ENCODE measurements at regions not wholly inside any gene's neighbourhood (a gene's known extent, or its start where the extent isn't known, plus 50 kb on each side); places are given as distances from the start of the nearest gene placed in this dataset.

GRCh38 chr2:185128996-185129395 is 530.7 kb downstream of the ZNF804A start:
- Histone ChIP-seq H3K36me3 (ENCODE audit: control insufficient read depth, insufficient read depth, low read length) (no peaks in the 10 kb centered on the region), H2BK5ac (ENCODE audit: low read depth, low read length, poor library complexity, severe bottlenecking) (no peak overlapping the region), H3K79me1 (ENCODE audit: low read depth in 1 of 2, low read length in 2 of 2) (no peaks in the 10 kb centered on the region), H3K4me1 (ENCODE audit: control insufficient read depth, insufficient read depth, low read length) (no peaks in the 10 kb centered on the region), H3K14ac (replicated peaks; ENCODE audit: low read depth, low read length) (no peak overlapping the region), H4K5ac (ENCODE audit: low read depth, low read length) (no peak overlapping the region), H4K20me1 (ENCODE audit: insufficient read depth, low read length) (no peaks in the 10 kb centered on the region), H3K9me1 (ENCODE audit: insufficient read depth, low read length) (no peaks in the 10 kb centered on the region), H2AK5ac (ENCODE audit: low read depth, low read length) (no peak overlapping the region), H2BK120ac (ENCODE audit: low read depth, low read length) (no peak overlapping the region), H3K56ac (ENCODE audit: extremely low read depth, insufficient read depth, low read length) (no peak overlapping the region), H4K8ac (ENCODE audit: low read depth in 2 of 2, low read length in 2 of 2) (no peak overlapping the region), H3K27ac (ENCODE audit: insufficient read depth, low read length) (no peak overlapping the region), H3K4me3 (ENCODE audit: insufficient read depth, low read depth, low read length) (no peak overlapping the region), H3K27me3 (ENCODE audit: control insufficient read depth, insufficient read depth, low read length) (no peaks in the 10 kb centered on the region), H3K23ac (ENCODE audit: low read depth, low read length) (no peak overlapping the region), H2BK15ac (ENCODE audit: low read depth, low read length) (no peak overlapping the region), H4K91ac (ENCODE audit: insufficient read depth, low read depth, low read length) (no peak overlapping the region), H3K9me3 (ENCODE audit: control insufficient read depth, insufficient read depth, low read length) (peaks cover 5% of the 10 kb centered on the region; the same call in 1 of the 2 replicates), H3K4me2 (ENCODE audit: low read depth, low read length) (no peak overlapping the region), H2AFZ (replicated peaks; ENCODE audit: low read length, poor library complexity) (no peak overlapping the region), H2AK9ac (replicated peaks; ENCODE audit: low read depth, low read length, poor library complexity) (no peak overlapping the region), H2BK20ac (ENCODE audit: low read depth, low read length) (no peak overlapping the region), H3K9ac (ENCODE audit: low read depth, low read length) (no peak overlapping the region), H3K18ac (ENCODE audit: low read depth, low read length) (no peak overlapping the region), H3K4ac (ENCODE audit: low read depth, low read length) (no peak overlapping the region)
- TF ChIP-seq MAZ (IDR thresholded peaks at IDR 0.05; ENCODE audit: borderline replicate concordance, low read depth, low read length), result no peak
- no peak for TF ChIP-seq NFE2L2 (IDR thresholded peaks at IDR 0.05; ENCODE audit: low read depth, low read length)
- TF ChIP-seq CHD1 (IDR thresholded peaks at IDR 0.05; ENCODE audit: low read depth, low read length), result no peak
- no peak for TF ChIP-seq CTCF (conservative IDR thresholded peaks at IDR 0.05; ENCODE audit: low read depth, low read length)
- no peak for DNase-seq
- dilution Hi-C loops (cut with HindIII; ENCODE audit: low sequenced_read_pairs, unreplicated experiment), result no loop called here
- ChIA-PET POLR2A (ENCODE audit: unreplicated experiment) (no interaction called here), CTCF (interaction anchor here (0.9 kb wide), 1 partner anchor 14 kb away, joined by 3 read pairs; no protein-coding TSS in a partner anchor)
- intact Hi-C loops (cut with micrococcal nuclease), result no loop called here
- in situ Hi-C loops (cut with MboI; ENCODE audit: low sequenced_read_pairs), result no loop called here
- no peak for ATAC-seq (ENCODE audit: low read depth)
- no TSS peak for BruUV-seq (replicated peaks)
- WGBS, 2 experiments (ENCODE audit: extremely low coverage in 2 of 2, insufficient read length in 1 of 2), result no CpG with 5 or more reads among the region's 2 CpGs

All from IMR-90 (cell line).